Spleen (tissue), 7 donors: ENCODE measurements at regions not wholly inside any gene's neighbourhood (a gene's known extent, or its start where the extent isn't known, plus 50 kb on each side); places are given as distances from the start of the nearest gene placed in this dataset.

Experiments used
- POLR2A ChIP-seq, 3 donors: fragments of 450-650 bp; IDR thresholded peaks; one replicate each; pipeline ENCODE4 v1.5.1; 2017; ENCODE audit warnings: antibody characterized with exemption in 3 of 3, mild to moderate bottlenecking in 1 of 3
- POLR2AphosphoS5 ChIP-seq, 3 donors: sonication (generic); formaldehyde crosslinking; IDR thresholded peaks; one replicate each; pipeline ENCODE4 v1.5.1; 2017; ENCODE audit warnings: antibody characterized with exemption in 3 of 3
- TF ChIP-seq, protein P1 (sequence below), 11 experiments: fragments of 200-600 bp in 7 of 11; fragments of 450-650 bp in 4 of 11; sonication (generic) in 4 of 11; IDR thresholded peaks in 8 of 11; conservative IDR thresholded peaks in 3 of 11; 1 replicate in 7 of 11; 2 replicates in 4 of 11; pipeline versions ENCODE4 v1.4.0 to v1.8.0; 2016 to 2021; ENCODE audit warnings: antibody characterized with exemption in 11 of 11, inconsistent platforms in 4 of 11, mild to moderate bottlenecking in 1 of 11
- donor health status: DM: no; HTN: no; CAD: no; lungs with moderate emphysema.
- donor health status: DM: no; HTN: no; CAD: no.
- donor health status: DM: no; HTN: no; CAD: no.

DNA sequence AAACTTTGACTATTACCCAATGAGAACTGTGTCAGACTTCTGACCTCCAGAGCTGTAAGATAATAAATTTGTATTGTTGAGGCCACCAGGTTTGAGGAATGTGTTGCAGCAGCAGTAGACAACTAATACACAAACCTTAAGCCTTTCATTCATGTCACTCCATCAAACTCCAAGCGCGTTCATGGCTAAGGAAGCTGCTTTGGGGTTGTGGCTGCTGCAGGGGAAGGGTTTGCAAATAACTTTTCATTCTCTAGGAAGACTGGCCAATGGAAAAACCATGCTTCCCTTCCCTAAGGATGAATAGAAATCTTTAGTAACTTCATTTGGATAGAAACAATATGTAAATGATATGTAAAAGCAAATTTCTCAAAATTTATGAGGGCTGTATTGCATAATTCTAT is 170.4 kb downstream of the RHOU start:
- TF ChIP-seq, protein P1, sequence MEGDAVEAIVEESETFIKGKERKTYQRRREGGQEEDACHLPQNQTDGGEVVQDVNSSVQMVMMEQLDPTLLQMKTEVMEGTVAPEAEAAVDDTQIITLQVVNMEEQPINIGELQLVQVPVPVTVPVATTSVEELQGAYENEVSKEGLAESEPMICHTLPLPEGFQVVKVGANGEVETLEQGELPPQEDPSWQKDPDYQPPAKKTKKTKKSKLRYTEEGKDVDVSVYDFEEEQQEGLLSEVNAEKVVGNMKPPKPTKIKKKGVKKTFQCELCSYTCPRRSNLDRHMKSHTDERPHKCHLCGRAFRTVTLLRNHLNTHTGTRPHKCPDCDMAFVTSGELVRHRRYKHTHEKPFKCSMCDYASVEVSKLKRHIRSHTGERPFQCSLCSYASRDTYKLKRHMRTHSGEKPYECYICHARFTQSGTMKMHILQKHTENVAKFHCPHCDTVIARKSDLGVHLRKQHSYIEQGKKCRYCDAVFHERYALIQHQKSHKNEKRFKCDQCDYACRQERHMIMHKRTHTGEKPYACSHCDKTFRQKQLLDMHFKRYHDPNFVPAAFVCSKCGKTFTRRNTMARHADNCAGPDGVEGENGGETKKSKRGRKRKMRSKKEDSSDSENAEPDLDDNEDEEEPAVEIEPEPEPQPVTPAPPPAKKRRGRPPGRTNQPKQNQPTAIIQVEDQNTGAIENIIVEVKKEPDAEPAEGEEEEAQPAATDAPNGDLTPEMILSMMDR (IDR thresholded peaks at IDR 0.05 in 8 of 11, conservative IDR thresholded peaks at IDR 0.05 in 3 of 11) = no peak
- TF ChIP-seq POLR2A (IDR thresholded peaks at IDR 0.05) (no peak), POLR2AphosphoS5 (IDR thresholded peaks at IDR 0.05) (no peak)
